Mesendoderm (in vitro differentiated cells): ENCODE measurements at regions not wholly inside any gene's neighbourhood (a gene's known extent, or its start where the extent isn't known, plus 50 kb on each side); places are given as distances from the start of the nearest gene placed in this dataset.

Experiments
- DNase-seq: peaks from one replicate; pipeline ENCODE4 v3.0.0; 2013
- H2AK5ac ChIP-seq: 2 replicates; pipeline ENCODE4 v1.6.1; 2013; ENCODE audit warnings: low read length, inconsistent platforms
- H2BK120ac ChIP-seq: 2 replicates; pipeline ENCODE4 v1.6.1; 2013; ENCODE audit warnings: low read depth, mild to moderate bottlenecking, low read length, moderate library complexity, mixed read lengths
- H2BK15ac ChIP-seq: replicated peaks from 2 replicates; pipeline ENCODE4 v1.6.1; 2013; ENCODE audit warnings: low read depth, mild to moderate bottlenecking, moderate library complexity
- H2BK5ac ChIP-seq: 2 replicates; pipeline ENCODE4 v1.6.1; 2013; ENCODE audit warnings: low read length, inconsistent platforms
- H3K18ac ChIP-seq: 2 replicates; pipeline ENCODE4 v1.6.1; 2013; ENCODE audit warnings: mild to moderate bottlenecking, low read length, mixed read lengths
- H3K23ac ChIP-seq: one replicate; pipeline ENCODE4 v1.6.1; 2013; ENCODE audit warnings: low read length
- H3K27ac ChIP-seq: 2 replicates; pipeline ENCODE4 v1.5.1; 2013; ENCODE audit warnings: low read depth, mild to moderate bottlenecking, inconsistent platforms, low read length, moderate library complexity
- H3K27me3 ChIP-seq: 2 replicates; pipeline ENCODE4 v1.6.1; 2013; ENCODE audit warnings: low read length, control low read depth, mild to moderate bottlenecking, inconsistent platforms; ENCODE audit not compliant: insufficient read depth, poor library complexity
- H3K36me3 ChIP-seq: 2 replicates; pipeline ENCODE4 v1.6.1; 2013; ENCODE audit warnings: low read length, inconsistent platforms; ENCODE audit not compliant: control insufficient read depth, insufficient read depth
- H3K4ac ChIP-seq: one replicate; pipeline ENCODE4 v1.6.1; 2013; ENCODE audit warnings: low read depth, mild to moderate bottlenecking, low read length, moderate library complexity
- H3K4me1 ChIP-seq: 2 replicates; pipeline ENCODE4 v1.6.1; 2013; ENCODE audit warnings: low read depth, low read length, inconsistent platforms; ENCODE audit not compliant: control insufficient read depth
- H3K4me2 ChIP-seq: 2 replicates; pipeline ENCODE4 v1.6.1; 2013; ENCODE audit warnings: low read length
- H3K4me3 ChIP-seq: 2 replicates; pipeline ENCODE4 v1.5.1; 2013; ENCODE audit warnings: mild to moderate bottlenecking, low read length
- H3K56ac ChIP-seq: one replicate; pipeline ENCODE4 v1.6.1; 2013; ENCODE audit warnings: low read length
- H3K79me1 ChIP-seq: 2 replicates; pipeline ENCODE4 v1.6.1; 2013; ENCODE audit warnings: low read length, inconsistent platforms
- H3K79me2 ChIP-seq: 2 replicates; pipeline ENCODE4 v1.6.1; 2013; ENCODE audit warnings: mild to moderate bottlenecking, low read length; ENCODE audit not compliant: control insufficient read depth, insufficient read depth
- H3K9ac ChIP-seq: 2 replicates; pipeline ENCODE4 v1.6.1; 2013; ENCODE audit warnings: low read length, inconsistent platforms
- H4K5ac ChIP-seq: one replicate; pipeline ENCODE4 v1.6.1; 2013; ENCODE audit warnings: low read length
- H4K8ac ChIP-seq: one replicate; pipeline ENCODE4 v1.6.1; 2013; ENCODE audit warnings: low read depth, mild to moderate bottlenecking, control low read depth, low read length, moderate library complexity
- WGBS: extraction: QIAGEN DNeasy Blood & Tissue Kit; methylation state at CpG from one replicate; pipeline ENCODE4 v1.1.7; 2013; ENCODE audit warnings: low lambda C conversion rate, missing lambda C conversion rate; ENCODE audit not compliant: insufficient coverage; ENCODE audit errors: extremely low coverage; 5-methylcytosine and 5-hydroxymethylcytosine counted together

DNA sequence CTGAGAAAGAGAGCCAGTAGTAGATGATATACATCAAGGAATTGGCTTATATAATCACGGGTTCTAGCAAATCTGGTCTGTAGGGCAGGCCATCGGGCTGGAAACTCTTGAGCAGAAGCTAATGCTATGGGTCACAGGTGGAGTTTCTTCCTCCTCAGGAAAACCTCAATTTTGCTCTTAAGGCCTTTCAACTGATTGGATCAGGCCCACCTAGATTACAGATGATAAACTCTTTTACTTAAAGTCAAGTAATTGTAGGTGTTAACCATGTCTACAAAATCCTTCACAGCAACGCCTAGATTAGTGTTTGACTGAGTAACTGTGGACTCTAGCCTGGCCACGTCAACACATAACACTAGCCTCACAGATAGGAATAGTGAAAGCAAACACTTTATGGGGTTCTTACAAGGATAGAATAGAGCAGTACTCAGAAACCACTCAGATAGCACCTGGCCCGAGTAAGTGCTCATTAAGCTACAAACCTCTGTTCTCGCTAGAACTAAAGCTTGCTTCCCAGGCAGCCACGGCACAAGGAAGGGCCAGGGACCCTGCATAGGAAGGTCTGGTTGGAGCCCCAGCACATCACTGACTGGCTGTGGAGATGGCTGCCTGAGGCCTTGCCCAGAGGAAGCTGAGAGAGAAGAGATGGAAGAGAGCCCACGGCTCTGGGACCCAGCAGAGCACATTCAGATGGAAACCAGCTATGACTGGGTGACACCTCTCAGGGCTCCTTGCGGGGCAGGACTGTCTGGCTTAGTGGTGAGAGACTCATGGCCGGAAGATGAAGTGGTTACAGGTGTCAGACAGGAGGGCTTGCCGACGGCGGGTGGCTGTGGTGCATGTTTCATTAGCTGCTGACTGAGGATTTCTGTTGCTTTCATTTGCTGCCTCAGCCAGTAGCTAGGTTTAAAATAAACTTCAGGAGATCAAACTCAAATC lies 202.5 kb upstream of the TLE3 start:
- Histone ChIP-seq H3K4me3 (no peak overlapping the region), H3K36me3 (no peaks in the 10 kb centered on the region), H3K23ac (no peak overlapping the region), H3K27ac (peak overlapping the region; percentile 47), H4K8ac (no peak overlapping the region), H3K56ac (peak overlapping the region; percentile 39), H2BK15ac (no peak overlapping the region), H3K79me1 (no peaks in the 10 kb centered on the region), H3K4ac (no peak overlapping the region), H2BK120ac (peak overlapping the region; percentile 24), H3K27me3 (no peaks in the 10 kb centered on the region), H4K5ac (no peak overlapping the region), H3K4me2 (no peak overlapping the region), H3K9ac (no peak overlapping the region), H3K79me2 (no peaks in the 10 kb centered on the region), H2BK5ac (no peak overlapping the region), H3K18ac (no peak overlapping the region), H3K4me1 (no peaks in the 10 kb centered on the region), H2AK5ac (no peak overlapping the region)
- no CpG with 5 or more reads among the region's 13 CpGs for WGBS
- peak; percentile 62 for DNase-seq

DNA sequence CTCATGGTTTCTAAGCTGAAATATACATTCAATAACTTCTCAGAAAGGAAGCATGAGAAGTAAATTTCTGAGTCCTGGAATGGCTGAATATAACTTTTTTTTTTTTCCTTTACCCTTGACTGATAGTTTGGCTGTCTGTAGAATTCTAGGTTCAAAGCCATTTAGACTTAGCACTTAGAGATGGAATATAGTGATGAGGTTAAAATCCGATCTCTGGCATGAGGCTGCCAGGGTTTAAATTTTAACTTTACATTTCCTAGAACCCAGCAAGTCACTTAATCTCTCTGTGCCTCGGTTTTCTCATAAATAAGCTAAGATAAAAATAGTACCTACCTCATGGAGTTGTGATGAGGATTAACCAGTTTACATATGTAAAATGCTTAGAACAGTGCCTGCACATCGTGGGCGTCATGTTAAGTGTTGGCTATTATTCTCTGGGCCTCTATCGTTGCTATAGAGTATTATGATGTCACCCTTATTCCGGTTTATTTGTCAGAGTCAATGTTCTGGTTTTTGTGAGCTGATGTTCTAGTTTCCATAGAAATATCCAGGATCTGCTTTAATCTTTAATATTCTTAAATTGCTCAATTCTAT lies 199.8 kb upstream of the TLE3 start:
- no peak overlapping the region for H3K56ac ChIP-seq
- H2BK120ac ChIP-seq, result no peak overlapping the region
- H3K27me3 ChIP-seq, result no peaks in the 10 kb centered on the region
- H4K5ac ChIP-seq, result no peak overlapping the region
- H3K4ac ChIP-seq, result no peak overlapping the region
- H3K36me3 ChIP-seq, result no peaks in the 10 kb centered on the region
- H2BK15ac ChIP-seq, result no peak overlapping the region
- no peaks in the 10 kb centered on the region for H3K79me1 ChIP-seq
- H3K4me2 ChIP-seq, result no peak overlapping the region
- no peak overlapping the region for H3K27ac ChIP-seq
- DNase-seq, result no peak
- no peaks in the 10 kb centered on the region for H3K79me2 ChIP-seq
- H3K4me3 ChIP-seq, result no peak overlapping the region
- WGBS, result no CpG with 5 or more reads among the region's 6 CpGs
- no peak overlapping the region for H3K18ac ChIP-seq
- H3K23ac ChIP-seq, result no peak overlapping the region
- no peaks in the 10 kb centered on the region for H3K4me1 ChIP-seq
- H4K8ac ChIP-seq, result no peak overlapping the region
- H2AK5ac ChIP-seq, result no peak overlapping the region
- no peak overlapping the region for H3K9ac ChIP-seq
- H2BK5ac ChIP-seq, result no peak overlapping the region

DNA sequence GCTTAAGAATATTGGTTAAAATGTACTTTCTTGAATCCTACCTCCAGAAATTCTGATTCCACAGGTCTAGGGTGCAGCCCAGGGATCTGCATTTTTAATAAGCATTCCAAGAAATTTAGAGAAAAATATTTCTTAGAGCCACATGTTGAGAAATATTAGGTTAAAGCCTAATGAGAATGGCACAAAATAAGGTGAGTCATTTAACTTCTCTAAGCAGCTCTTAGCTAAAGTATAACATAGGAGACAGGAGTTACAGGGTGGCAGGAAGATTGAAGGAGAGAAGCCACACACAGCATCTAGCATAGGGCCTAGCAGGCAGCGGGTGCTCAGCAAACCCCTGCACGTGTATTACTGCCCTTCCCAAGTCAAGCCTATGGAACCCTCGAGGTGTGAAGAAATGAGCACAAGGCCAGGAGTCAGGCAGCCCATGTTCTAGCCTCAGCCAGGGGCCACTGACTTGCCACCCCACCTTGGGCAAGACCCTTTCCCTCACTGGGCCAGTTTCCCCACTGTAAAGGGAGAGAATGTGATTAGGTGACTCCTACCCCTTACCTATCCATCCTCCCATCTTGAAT lies 197.1 kb upstream of the TLE3 start:
- H3K27me3 ChIP-seq, result no peaks in the 10 kb centered on the region
- WGBS, result no CpG with 5 or more reads among the region's 3 CpGs
- H3K4me2 ChIP-seq, result no peak overlapping the region
- DNase-seq, result no peak
- H3K79me1 ChIP-seq, result no peaks in the 10 kb centered on the region
- H3K23ac ChIP-seq, result no peak overlapping the region
- no peak overlapping the region for H3K9ac ChIP-seq
- no peak overlapping the region for H2AK5ac ChIP-seq
- no peak overlapping the region for H4K5ac ChIP-seq
- no peak overlapping the region for H2BK5ac ChIP-seq
- H3K79me2 ChIP-seq, result no peaks in the 10 kb centered on the region
- no peak overlapping the region for H3K18ac ChIP-seq
- no peak overlapping the region for H2BK120ac ChIP-seq
- no peaks in the 10 kb centered on the region for H3K36me3 ChIP-seq
- H4K8ac ChIP-seq, result no peak overlapping the region
- no peak overlapping the region for H3K27ac ChIP-seq
- H3K4me1 ChIP-seq, result peaks cover 7% of the 10 kb centered on the region
- H2BK15ac ChIP-seq, result no peak overlapping the region
- H3K56ac ChIP-seq, result no peak overlapping the region
- H3K4me3 ChIP-seq, result no peak overlapping the region
- H3K4ac ChIP-seq, result no peak overlapping the region

DNA sequence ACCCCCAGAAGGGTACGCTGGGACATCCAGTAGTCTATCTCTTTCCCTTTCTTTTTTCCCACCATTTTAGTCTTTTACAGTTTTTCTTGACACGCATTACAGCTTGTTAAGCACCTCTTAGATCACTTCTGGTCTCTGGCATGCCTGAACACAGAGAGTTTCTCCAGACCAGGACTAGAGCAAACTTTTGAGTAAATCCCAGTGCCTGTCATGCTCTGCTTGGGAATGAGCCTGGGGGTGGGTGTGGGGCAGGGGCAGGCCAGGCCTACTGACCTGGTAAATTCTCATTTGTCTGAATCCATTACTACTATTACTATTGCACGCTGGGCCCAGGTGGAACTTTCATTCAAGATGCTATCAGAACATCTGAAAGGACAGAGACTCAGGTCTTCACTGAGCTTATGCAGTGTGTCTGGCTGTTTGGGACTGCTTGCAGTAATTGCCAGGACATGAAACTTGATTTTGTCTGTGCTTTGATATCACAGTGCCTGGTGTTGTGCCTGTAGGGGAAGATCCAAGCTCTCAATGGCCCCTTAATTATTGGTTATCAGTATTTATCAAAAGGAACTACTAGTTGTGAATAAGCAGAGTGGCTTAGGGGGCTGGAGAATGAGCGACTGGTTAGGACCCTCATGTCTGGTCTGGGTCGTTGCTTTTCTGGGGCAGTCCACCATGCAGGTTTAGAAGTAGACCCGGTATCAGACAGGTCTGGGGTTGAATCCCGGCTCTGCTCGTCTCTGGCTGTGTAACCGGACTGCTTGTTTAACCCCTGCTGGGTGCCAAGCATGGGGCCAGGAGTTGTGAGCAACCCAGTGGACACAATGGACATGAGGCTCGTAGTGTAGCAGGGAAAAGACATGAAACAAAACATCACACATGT lies 196.1 kb upstream of the TLE3 start:
- Histone ChIP-seq H2BK5ac (no peak overlapping the region), H4K8ac (no peak overlapping the region), H2BK120ac (no peak overlapping the region), H3K9ac (no peak overlapping the region), H3K79me1 (no peaks in the 10 kb centered on the region), H3K18ac (no peak overlapping the region), H4K5ac (no peak overlapping the region), H3K4me1 (peaks cover 7% of the 10 kb centered on the region), H3K4me2 (no peak overlapping the region), H3K56ac (no peak overlapping the region), H3K4ac (no peak overlapping the region), H2BK15ac (no peak overlapping the region), H3K23ac (no peak overlapping the region), H3K36me3 (no peaks in the 10 kb centered on the region), H3K27ac (no peak overlapping the region), H3K27me3 (no peaks in the 10 kb centered on the region), H3K79me2 (no peaks in the 10 kb centered on the region), H3K4me3 (no peak overlapping the region), H2AK5ac (no peak overlapping the region)
- no peak for DNase-seq
- no CpG with 5 or more reads among the region's 10 CpGs for WGBS

DNA sequence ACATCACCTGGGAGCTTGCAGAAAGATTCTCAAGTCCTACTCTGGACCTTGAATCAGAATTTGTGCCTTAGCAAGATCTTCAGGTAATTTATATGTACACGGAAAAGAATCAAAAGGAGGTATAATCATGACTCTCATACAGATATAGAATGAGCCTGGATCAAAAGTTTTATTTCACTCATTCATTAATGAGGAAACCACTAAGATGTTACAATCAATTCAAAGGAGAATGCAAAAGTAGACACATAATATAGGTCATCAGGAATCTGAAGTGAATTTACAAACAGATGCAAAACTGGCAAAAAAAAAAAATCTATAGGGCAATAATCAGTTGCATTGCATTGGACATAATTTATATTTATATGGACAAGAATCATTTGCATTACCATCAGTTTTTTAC lies 195.4 kb upstream of the TLE3 start:
- no peak overlapping the region for H3K9ac ChIP-seq
- H3K36me3 ChIP-seq, result no peaks in the 10 kb centered on the region
- DNase-seq, result no peak
- peaks cover 7% of the 10 kb centered on the region for H3K4me1 ChIP-seq
- no peak overlapping the region for H2BK120ac ChIP-seq
- H3K4me2 ChIP-seq, result no peak overlapping the region
- H3K27me3 ChIP-seq, result no peaks in the 10 kb centered on the region
- H3K79me1 ChIP-seq, result no peaks in the 10 kb centered on the region
- H4K8ac ChIP-seq, result no peak overlapping the region
- no peak overlapping the region for H3K27ac ChIP-seq
- no CpG with 5 or more reads among the region's 1 CpG for WGBS
- no peaks in the 10 kb centered on the region for H3K79me2 ChIP-seq
- H2AK5ac ChIP-seq, result no peak overlapping the region
- no peak overlapping the region for H3K4me3 ChIP-seq
- H3K56ac ChIP-seq, result no peak overlapping the region
- no peak overlapping the region for H3K18ac ChIP-seq
- H2BK15ac ChIP-seq, result no peak overlapping the region
- H4K5ac ChIP-seq, result no peak overlapping the region
- no peak overlapping the region for H3K4ac ChIP-seq
- no peak overlapping the region for H3K23ac ChIP-seq
- H2BK5ac ChIP-seq, result no peak overlapping the region
